ENCODE measurements at regions not wholly inside any gene's neighbourhood (a gene's known extent, or its start where the extent isn't known, plus 50 kb on each side); places are given as distances from the start of the nearest gene placed in this dataset.

DNA sequence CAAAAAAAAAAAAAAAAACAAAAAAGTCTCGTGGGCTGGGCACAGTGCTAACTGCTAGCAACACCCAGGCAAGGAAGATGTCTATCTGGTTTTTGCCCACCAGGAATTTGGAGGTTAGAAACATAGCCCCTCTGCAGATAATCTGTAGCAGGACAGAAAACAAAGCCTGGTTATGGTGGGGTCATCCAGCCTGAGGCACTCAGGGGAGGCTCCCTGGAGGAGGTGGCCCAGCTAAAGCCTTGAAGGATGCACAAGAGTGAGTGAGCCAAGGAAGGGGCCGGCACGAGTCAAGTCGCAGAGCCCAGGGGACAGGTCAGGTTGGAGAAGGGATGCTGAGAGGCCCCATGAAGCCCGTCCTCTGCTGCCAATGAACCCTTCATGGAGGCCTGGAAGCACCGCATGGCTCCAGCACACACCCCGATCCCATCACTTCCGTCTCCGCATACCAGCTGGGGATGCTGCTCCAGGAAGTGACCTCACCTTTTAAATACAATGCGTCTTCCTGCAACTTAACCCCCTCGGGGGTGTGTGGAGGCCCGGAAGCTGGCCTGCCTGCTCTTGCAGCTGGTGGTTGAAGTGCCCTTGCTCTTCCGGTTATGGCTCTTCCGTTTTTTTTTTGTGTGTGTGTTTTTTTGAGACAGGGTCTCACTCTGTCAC is 86.5 kb downstream of the ENGASE start:
- TF ChIP-seq EZH2 (IDR thresholded peaks at IDR 0.05; ENCODE audit: low read length, unreplicated experiment) (no peak), EZH2phosphoT487 (IDR thresholded peaks at IDR 0.05; ENCODE audit: borderline replicate concordance, low read length) (no peak)
- TF ChIP-seq, protein P1, sequence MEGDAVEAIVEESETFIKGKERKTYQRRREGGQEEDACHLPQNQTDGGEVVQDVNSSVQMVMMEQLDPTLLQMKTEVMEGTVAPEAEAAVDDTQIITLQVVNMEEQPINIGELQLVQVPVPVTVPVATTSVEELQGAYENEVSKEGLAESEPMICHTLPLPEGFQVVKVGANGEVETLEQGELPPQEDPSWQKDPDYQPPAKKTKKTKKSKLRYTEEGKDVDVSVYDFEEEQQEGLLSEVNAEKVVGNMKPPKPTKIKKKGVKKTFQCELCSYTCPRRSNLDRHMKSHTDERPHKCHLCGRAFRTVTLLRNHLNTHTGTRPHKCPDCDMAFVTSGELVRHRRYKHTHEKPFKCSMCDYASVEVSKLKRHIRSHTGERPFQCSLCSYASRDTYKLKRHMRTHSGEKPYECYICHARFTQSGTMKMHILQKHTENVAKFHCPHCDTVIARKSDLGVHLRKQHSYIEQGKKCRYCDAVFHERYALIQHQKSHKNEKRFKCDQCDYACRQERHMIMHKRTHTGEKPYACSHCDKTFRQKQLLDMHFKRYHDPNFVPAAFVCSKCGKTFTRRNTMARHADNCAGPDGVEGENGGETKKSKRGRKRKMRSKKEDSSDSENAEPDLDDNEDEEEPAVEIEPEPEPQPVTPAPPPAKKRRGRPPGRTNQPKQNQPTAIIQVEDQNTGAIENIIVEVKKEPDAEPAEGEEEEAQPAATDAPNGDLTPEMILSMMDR (conservative IDR thresholded peaks at IDR 0.05; ENCODE audit: low read depth, low read length) = no peak
